PC-3 (cell line): ENCODE measurements at regions not wholly inside any gene's neighbourhood (a gene's known extent, or its start where the extent isn't known, plus 50 kb on each side); places are given as distances from the start of the nearest gene placed in this dataset.

Experiments used
- ATAC-seq: fragments of 200-7000 bp; cut with Tn5 transposase; 2 replicates; pipeline ENCODE4 v1.9.1; 2020; ENCODE audit warnings: mild to moderate bottlenecking, moderate library complexity
- BruUV-seq: library from RNA; stranded (reverse); fragments of 400-500 nt; replicated peaks from 2 replicates; lab custom pipeline; 2021; lab: Mats Ljungman, UMichigan
- CTCF ChIA-PET: fragments of 300-600 bp; sonication (Branson Sonifier 250); formaldehyde crosslinking; loops from one replicate; lab custom pipeline; 2022; ENCODE audit warnings: antibody characterized with exemption; lab: Charles Lee
- POLR2A ChIA-PET: fragments of 300-600 bp; sonication (Branson Sonifier 250); formaldehyde crosslinking; loops from one replicate; lab custom pipeline; 2022; ENCODE audit warnings: antibody characterized with exemption; ENCODE audit not compliant: unreplicated experiment; lab: Charles Lee
- DNase-seq: peaks from one replicate; pipeline ENCODE4 v3.0.0-alpha.2; 2015
- H2AFZ ChIP-seq: fragments of 300-600 bp; sonication (generic); 2 replicates; pipeline ENCODE4 v1.6.0; 2016; ENCODE audit warnings: antibody characterized with exemption, low read length
- H3F3A ChIP-seq: fragments of 300-600 bp; sonication (generic); one replicate; pipeline ENCODE4 v1.6.0; 2017; ENCODE audit warnings: antibody characterized with exemption, low read length, control low read depth, mild to moderate bottlenecking; ENCODE audit not compliant: unreplicated experiment
- H3K27ac ChIP-seq: fragments of 300-600 bp; sonication (generic); 2 replicates; pipeline ENCODE4 v1.5.1; 2016; ENCODE audit warnings: mild to moderate bottlenecking, low read length
- H3K27me3 ChIP-seq: fragments of 300-600 bp; sonication (generic); 2 replicates; pipeline ENCODE4 v1.6.1; 2016; ENCODE audit warnings: low read length, mixed read lengths
- H3K36me3 ChIP-seq: fragments of 300-600 bp; sonication (generic); 2 replicates; pipeline ENCODE4 v1.6.1; 2016; ENCODE audit warnings: low read depth, mixed run types, low read length, mixed read lengths
- H3K4me1 ChIP-seq: fragments of 300-600 bp; sonication (generic); 2 replicates; pipeline ENCODE4 v1.5.1; 2016; ENCODE audit warnings: low read length; ENCODE audit not compliant: insufficient read depth
- H3K4me2 ChIP-seq: fragments of 300-600 bp; sonication (generic); 2 replicates; pipeline ENCODE4 v1.6.0; 2016; ENCODE audit warnings: low read length
- H3K4me3 ChIP-seq: fragments of 300-600 bp; sonication (generic); 2 replicates; pipeline ENCODE4 v1.5.1; 2016; ENCODE audit warnings: mild to moderate bottlenecking, low read length, mixed read lengths
- H3K79me2 ChIP-seq: fragments of 300-600 bp; sonication (generic); 2 replicates; pipeline ENCODE4 v1.6.1; 2017; ENCODE audit warnings: low read length, mixed read lengths
- H3K9ac ChIP-seq: fragments of 300-600 bp; sonication (generic); 2 replicates; pipeline ENCODE4 v1.6.0; 2016; ENCODE audit warnings: mild to moderate bottlenecking, low read length
- H3K9me2 ChIP-seq: fragments of 300-600 bp; sonication (generic); replicated peaks from 2 replicates; pipeline ENCODE4 v1.6.1; 2016; ENCODE audit warnings: mixed run types, low read length, mixed read lengths
- H3K9me3 ChIP-seq: fragments of 300-600 bp; sonication (generic); 2 replicates; pipeline ENCODE4 v1.6.1; 2016; ENCODE audit warnings: low read length, mixed read lengths
- H4K20me1 ChIP-seq: fragments of 300-600 bp; sonication (generic); 2 replicates; pipeline ENCODE4 v1.6.1; 2016; ENCODE audit warnings: low read length, mixed read lengths
- CTCF ChIP-seq: fragments of 300-600 bp; sonication (generic); conservative IDR thresholded peaks from 2 replicates; pipeline ENCODE4 v1.5.1; 2017; ENCODE audit warnings: antibody characterized with exemption, low read depth, mild to moderate bottlenecking, low read length
- EZH2 ChIP-seq: fragments of 300-600 bp; sonication (generic); IDR thresholded peaks from one replicate; pipeline ENCODE4 v1.6.1; 2017; ENCODE audit warnings: antibody characterized with exemption, mild to moderate bottlenecking, low read length; ENCODE audit not compliant: unreplicated experiment
- EZH2phosphoT487 ChIP-seq: fragments of 300-600 bp; sonication (generic); IDR thresholded peaks from 2 replicates; pipeline ENCODE4 v1.6.1; 2018; ENCODE audit warnings: mild to moderate bottlenecking, antibody characterized with exemption, low read length, borderline replicate concordance
- intact Hi-C: fragments of 100-400 bp; cut with micrococcal nuclease; formaldehyde crosslinking; loops from 2 replicates; pipeline ENCODE4 v1.9.0; 2023

GRCh38 chr9:4386819-4387218 lies 87.0 kb upstream of the GLIS3 start:
- POLR2A ChIA-PET = no interaction called here
- Histone ChIP-seq H3K9ac (no peak overlapping the region), H3K9me3 (no peaks in the 10 kb centered on the region), H3K4me3 (no peak overlapping the region), H3K27me3 (no peaks in the 10 kb centered on the region), H4K20me1 (no peaks in the 10 kb centered on the region), H3K4me1 (no peaks in the 10 kb centered on the region), H2AFZ (no peak overlapping the region), H3F3A (no peaks in the 10 kb centered on the region), H3K9me2 (no peaks in the 10 kb centered on the region), H3K79me2 (no peaks in the 10 kb centered on the region), H3K27ac (no peak overlapping the region), H3K36me3 (no peaks in the 10 kb centered on the region), H3K4me2 (no peak overlapping the region)
- ATAC-seq (peak; percentile 37; the same call in 1 of the 2 replicates), DNase-seq (peak; percentile 13)
- BruUV-seq = no TSS peak
- intact Hi-C loops = loop anchor here (10.0 kb wide), 1 partner anchor 108 kb away; the partner anchor contains the start of gene SLC1A1
- peak; percentile 23; the same call in 1 of the 2 replicates for TF ChIP-seq CTCF
- no peak for TF ChIP-seq EZH2phosphoT487
- CTCF ChIA-PET = interaction anchor here (0.6 kb wide), 1 partner anchor 162 kb away, joined by 4 read pairs; no protein-coding TSS in a partner anchor

- intact Hi-C loops = loop anchor here (10.0 kb wide), 1 partner anchor 110 kb away; the partner anchor contains the start of gene SLC1A1
These were observed 84.9 kb upstream of the GLIS3 start for GRCh38 chr9:4384750-4385149.

GRCh38 chr9:4382722-4383317 lies 83.0 kb upstream of the GLIS3 start:
- intact Hi-C loops = loop anchor here (1.0 to 10.0 kb wide), 4 partner anchors 112 to 368 kb away; partner anchors contain the start of gene SLC1A1
- H2AFZ ChIP-seq = no peak overlapping the region
- H3K79me2 ChIP-seq = no peaks in the 10 kb centered on the region
- H3K27me3 ChIP-seq = no peaks in the 10 kb centered on the region
- ChIA-PET CTCF (interaction anchor here (0.6 kb wide), 1 partner anchor 526 kb away, joined by 3 read pairs; no protein-coding TSS in a partner anchor), POLR2A (no interaction called here)
- no peaks in the 10 kb centered on the region for H3K4me1 ChIP-seq
- DNase-seq (peak; percentile 50), ATAC-seq (peak; percentile 45)
- no TSS peak for BruUV-seq
- H3K4me3 ChIP-seq = no peak overlapping the region
- H4K20me1 ChIP-seq = no peaks in the 10 kb centered on the region
- H3F3A ChIP-seq = no peaks in the 10 kb centered on the region
- no peaks in the 10 kb centered on the region for H3K36me3 ChIP-seq
- H3K27ac ChIP-seq = no peak overlapping the region
- no peak overlapping the region for H3K4me2 ChIP-seq
- H3K9me2 ChIP-seq = no peaks in the 10 kb centered on the region
- H3K9me3 ChIP-seq = no peaks in the 10 kb centered on the region
- no peak for TF ChIP-seq EZH2
- TF ChIP-seq CTCF = peak; percentile 74
- no peak overlapping the region for H3K9ac ChIP-seq

More at GRCh38 chr9:4384750-4385149, 84.9 kb upstream of the GLIS3 start:
- Histone ChIP-seq H3K79me2 (no peaks in the 10 kb centered on the region), H3K9ac (no peak overlapping the region), H3F3A (no peaks in the 10 kb centered on the region), H3K4me3 (no peak overlapping the region), H4K20me1 (no peaks in the 10 kb centered on the region), H2AFZ (no peak overlapping the region), H3K36me3 (no peaks in the 10 kb centered on the region), H3K27ac (no peak overlapping the region), H3K4me2 (no peak overlapping the region), H3K27me3 (no peaks in the 10 kb centered on the region), H3K9me3 (no peaks in the 10 kb centered on the region), H3K4me1 (no peaks in the 10 kb centered on the region), H3K9me2 (no peaks in the 10 kb centered on the region)
- CTCF ChIA-PET = interaction anchor here (0.6 kb wide), 1 partner anchor 280 kb away, joined by 3 read pairs; no protein-coding TSS in a partner anchor
- POLR2A ChIA-PET = no interaction called here
- DNase-seq (no peak), ATAC-seq (no peak)
- no peak for TF ChIP-seq EZH2
- no TSS peak for BruUV-seq
